Fibroblast of lung (primary cell): ENCODE measurements at regions not wholly inside any gene's neighbourhood (a gene's known extent, or its start where the extent isn't known, plus 50 kb on each side); places are given as distances from the start of the nearest gene placed in this dataset.

Experiments
- CTCF ChIP-seq, 2 donors: IDR thresholded peaks in 1 of 2; conservative IDR thresholded peaks in 1 of 2; 1 replicate in 1 of 2; 2 replicates in 1 of 2; pipeline ENCODE4 v1.5.1; 2011 to 2012; ENCODE audit warnings: low read length in 2 of 2, control low read depth in 1 of 2, inconsistent platforms in 1 of 2, low read depth in 1 of 2, mild to moderate bottlenecking in 1 of 2
- EZH2 ChIP-seq: IDR thresholded peaks from 2 replicates; pipeline ENCODE4 v1.5.1; 2012; ENCODE audit warnings: low read length, control low read depth, mild to moderate bottlenecking; ENCODE audit errors: missing control alignments

- TF ChIP-seq CTCF (conservative IDR thresholded peaks at IDR 0.05 in 1 of 2, IDR thresholded peaks at IDR 0.05 in 1 of 2; ENCODE audit: low read depth in 1 of 2, low read length in 2 of 2) (no peak), EZH2 (no peak)
Observed at GRCh38 chr18:995629-996028, 91.0 kb downstream of the ADCYAP1 start.
